NB4 (cell line): ENCODE measurements at regions not wholly inside any gene's neighbourhood (a gene's known extent, or its start where the extent isn't known, plus 50 kb on each side); places are given as distances from the start of the nearest gene placed in this dataset.
"Not testable (repeated sequence)": the region's sequence is repeated elsewhere in the genome, so short reads cannot be mapped to it uniquely, and the experiment has no call there.

Experiments used
- DNase-seq: peaks from one replicate; pipeline ENCODE4 v3.0.0; 2010; ENCODE audit warnings: low read depth
- H3K4me3 ChIP-seq: one replicate; pipeline ENCODE4 v1.5.1; 2011; ENCODE audit warnings: mild to moderate bottlenecking, low read depth, low read length, moderate library complexity
- CTCF ChIP-seq: IDR thresholded peaks from one replicate; pipeline ENCODE4 v1.5.1; 2012; ENCODE audit warnings: low read depth, low read length
- MYC ChIP-seq: IDR thresholded peaks from 2 replicates; pipeline ENCODE4 v1.6.1; 2011; ENCODE audit warnings: low read depth, low read length
- POLR2A ChIP-seq: IDR thresholded peaks from 2 replicates; pipeline ENCODE4 v1.6.1; 2011; ENCODE audit warnings: mild to moderate bottlenecking; ENCODE audit not compliant: insufficient read length; ENCODE audit errors: extremely low read depth
- TF ChIP-seq, protein P1 (sequence below): IDR thresholded peaks from 2 replicates; pipeline ENCODE4 v1.6.1; 2011; ENCODE audit warnings: low read depth, low read length

- TF ChIP-seq, protein P1, sequence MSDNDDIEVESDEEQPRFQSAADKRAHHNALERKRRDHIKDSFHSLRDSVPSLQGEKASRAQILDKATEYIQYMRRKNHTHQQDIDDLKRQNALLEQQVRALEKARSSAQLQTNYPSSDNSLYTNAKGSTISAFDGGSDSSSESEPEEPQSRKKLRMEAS: no peak
- no peak for DNase-seq
- no peak overlapping the region for H3K4me3 ChIP-seq
Observed at GRCh38 chr4:166198516-166199310, 325.7 kb downstream of the TLL1 start.

DNA sequence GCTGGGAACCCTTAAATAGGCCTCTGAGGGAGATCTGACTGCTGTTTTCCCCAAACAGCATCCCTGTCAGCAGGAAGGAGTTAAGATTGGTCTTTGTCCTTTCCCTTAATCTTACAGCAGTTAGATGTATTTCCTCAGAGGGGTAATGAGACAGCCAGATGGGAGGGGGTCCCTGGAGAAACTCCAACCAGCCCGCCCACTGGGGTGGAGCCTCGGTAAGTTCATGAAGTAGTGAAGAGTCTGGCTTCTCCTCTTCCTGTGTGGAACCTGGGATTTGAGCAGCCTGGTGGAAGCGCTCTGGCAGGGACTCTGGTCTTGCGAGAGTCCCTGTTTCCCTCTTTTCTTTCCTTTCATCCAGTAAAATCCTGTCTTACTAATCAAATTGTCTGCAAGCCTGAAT lies 330.0 kb downstream of the TLL1 start:
- TF ChIP-seq, protein P1: no peak
- TF ChIP-seq MYC (no peak), CTCF (no peak), POLR2A (no peak)
- H3K4me3 ChIP-seq: no peak overlapping the region
- DNase-seq: no peak

GRCh38 chr4:166212326-166212725 lies 339.3 kb downstream of the TLL1 start:
- not testable (repeated sequence) for DNase-seq, H3K4me3 ChIP-seq

- no peak overlapping the region for H3K4me3 ChIP-seq
- TF ChIP-seq MYC: no peak
- TF ChIP-seq, protein P1: no peak
- TF ChIP-seq CTCF: no peak
- TF ChIP-seq POLR2A: no peak
- no peak for DNase-seq
Observed at GRCh38 chr4:166222271-166222670, 349.2 kb downstream of the TLL1 start.

DNA sequence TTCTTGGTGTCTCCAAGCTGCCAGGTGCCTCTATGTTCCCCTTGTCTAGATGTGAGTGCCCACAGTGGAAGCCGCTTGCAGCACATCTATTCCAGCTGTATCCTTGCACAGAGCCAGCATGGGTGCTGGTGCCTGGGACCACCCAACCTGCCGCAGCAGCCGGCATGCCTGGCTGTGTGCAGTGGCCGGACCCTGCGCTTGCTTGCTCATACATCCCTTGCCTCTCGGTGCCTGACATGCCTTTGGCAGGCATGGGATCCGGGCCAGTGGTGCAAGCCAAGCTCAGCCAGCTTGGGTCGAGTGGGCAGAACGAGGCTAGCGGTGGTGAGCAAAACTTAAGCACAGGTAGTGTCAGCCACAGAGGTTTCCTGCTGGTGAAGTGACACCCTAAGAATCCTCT lies 355.1 kb downstream of the TLL1 start:
- TF ChIP-seq POLR2A: no peak
- TF ChIP-seq MYC: no peak
- no peak for TF ChIP-seq CTCF
- TF ChIP-seq, protein P1: no peak
- no peak for DNase-seq
- no peak overlapping the region for H3K4me3 ChIP-seq

DNA sequence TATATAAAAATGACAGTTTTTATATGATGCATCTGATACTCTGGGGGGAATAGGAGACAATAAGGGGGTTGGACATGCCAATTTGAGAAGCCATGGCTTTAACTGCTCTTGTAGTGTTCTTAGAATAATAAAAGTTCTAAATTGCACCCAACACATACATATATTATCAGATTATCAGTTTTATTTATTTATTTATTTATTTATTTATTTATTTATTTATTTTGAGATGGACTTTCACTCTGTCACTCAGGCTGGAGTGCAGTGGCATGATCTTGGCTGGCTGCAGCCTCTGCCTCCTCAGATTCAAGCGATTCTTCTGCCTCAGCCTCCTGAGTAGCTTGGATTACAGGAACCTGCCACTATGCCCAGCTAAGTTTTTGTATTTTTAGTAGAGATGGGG lies 356.8 kb downstream of the TLL1 start:
- no peak overlapping the region for H3K4me3 ChIP-seq
- no peak for TF ChIP-seq CTCF
- no peak for TF ChIP-seq MYC
- TF ChIP-seq POLR2A: no peak
- TF ChIP-seq, protein P1: no peak
- no peak for DNase-seq

DNA sequence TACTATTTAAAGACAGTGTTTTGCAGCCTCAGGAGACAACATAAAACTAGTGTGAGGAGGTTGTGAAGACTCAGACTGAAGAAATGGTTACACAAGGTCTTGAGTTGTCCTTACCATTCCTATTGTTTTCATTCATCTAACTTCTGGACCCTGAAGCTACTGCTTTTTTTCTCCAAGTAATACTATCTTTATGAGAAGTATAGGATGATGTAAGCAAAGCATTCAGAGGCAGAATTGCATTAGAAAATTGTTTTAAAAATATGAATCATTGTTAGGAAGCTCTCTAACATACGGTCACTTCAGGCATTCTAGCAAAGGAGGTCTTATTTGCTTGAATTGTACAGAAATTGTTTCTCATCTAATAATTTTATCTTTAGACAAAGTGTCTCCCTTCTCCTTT lies 357.8 kb downstream of the TLL1 start:
- TF ChIP-seq CTCF: no peak
- TF ChIP-seq, protein P1: no peak
- no peak for TF ChIP-seq POLR2A
- no peak for TF ChIP-seq MYC
- no peak overlapping the region for H3K4me3 ChIP-seq
- no peak for DNase-seq
